ENCODE measurements at regions not wholly inside any gene's neighbourhood (a gene's known extent, or its start where the extent isn't known, plus 50 kb on each side); places are given as distances from the start of the nearest gene placed in this dataset.

- Histone ChIP-seq H4K5ac (ENCODE audit: insufficient read length, low read depth, low read length) (no peak overlapping the region), H2AFZ (ENCODE audit: low read length) (0 out of 2 replicates have a peak overlapping the region, but pooled peaks have one; percentile 49), H3K14ac (ENCODE audit: insufficient read length) (no peak overlapping the region), H3K27ac (ENCODE audit: low read depth, low read length) (no peak overlapping the region), H3K79me2 (ENCODE audit: control insufficient read depth in 1 of 2, insufficient read depth in 2 of 2, low read length in 2 of 2) (no peaks in the 10 kb centered on the region), H3K36me3 (ENCODE audit: control insufficient read depth in 2 of 4, insufficient read depth in 4 of 4, low read length in 3 of 4) (no peaks in the 10 kb centered on the region), H2BK20ac (ENCODE audit: low read length) (no peak overlapping the region), H2BK15ac (ENCODE audit: low read length) (no peak overlapping the region), H4K8ac (ENCODE audit: extremely low read depth, insufficient read depth, low read length) (no peak overlapping the region), H3K4me3 (ENCODE audit: extremely low read depth in 1 of 4, insufficient read depth in 2 of 4, low read depth in 3 of 4, low read length in 4 of 4) (no peak overlapping the region), H4K20me1 (replicated peaks in 1 of 2; ENCODE audit: control insufficient read depth in 1 of 2, insufficient read depth in 2 of 2, low read length in 2 of 2) (no peaks in the 10 kb centered on the region), H3K27me3 (replicated peaks in 1 of 4; ENCODE audit: control insufficient read depth in 3 of 4, extremely low read depth in 1 of 4, insufficient read depth in 3 of 4, low read length in 3 of 4) (no peaks in the 10 kb centered on the region), H3K4me1 (replicated peaks in 1 of 4; ENCODE audit: control insufficient read depth in 3 of 4, insufficient read depth in 4 of 4, low read length in 3 of 4) (peaks cover 0 to 3% (median 0%) of the 10 kb centered on the region in 4 experiments; a peak in 2 of 7 replicates), H3K9me3 (ENCODE audit: insufficient read depth in 2 of 2, low read depth in 1 of 2, low read length in 1 of 2) (no peaks in the 10 kb centered on the region), H2BK120ac (replicated peaks; ENCODE audit: low read depth, low read length) (no peak overlapping the region), H4K91ac (replicated peaks; ENCODE audit: insufficient read length, low read length) (no peak overlapping the region), H3K79me1 (ENCODE audit: low read depth, low read length) (no peaks in the 10 kb centered on the region), H3K9ac (replicated peaks in 1 of 4; ENCODE audit: extremely low read depth in 1 of 4, low read depth in 3 of 4, low read length in 3 of 4) (no peak overlapping the region), H2BK5ac (ENCODE audit: low read depth, low read length) (no peak overlapping the region), H3K4me2 (ENCODE audit: insufficient read depth in 1 of 2, low read depth in 2 of 2, low read length in 2 of 2) (no peak overlapping the region), H3K23me2 (ENCODE audit: low read depth, low read length) (no peaks in the 10 kb centered on the region), H3K4ac (replicated peaks; ENCODE audit: insufficient read length, low read depth, low read length) (no peak overlapping the region), H3K18ac (ENCODE audit: extremely low read depth, low read length) (no peak overlapping the region), H3K56ac (replicated peaks; ENCODE audit: insufficient read length, low read depth, low read length) (no peak overlapping the region), H2AK5ac (ENCODE audit: low read depth, low read length) (no peak overlapping the region), H2BK12ac (ENCODE audit: low read depth, low read length) (no peak overlapping the region), H3K23ac (ENCODE audit: insufficient read length) (no peak overlapping the region)
- DNase-seq (ENCODE audit: low read depth in 1 of 2, low spot score in 2 of 2) (no peak), FAIRE-seq (no peak)
- TF ChIP-seq KDM1A (IDR thresholded peaks at IDR 0.05; ENCODE audit: borderline replicate concordance, low read length) (no peak), SIRT6 (IDR thresholded peaks at IDR 0.05; ENCODE audit: low read length) (no peak), JUND (IDR thresholded peaks at IDR 0.05; ENCODE audit: low read length) (no peak), RNF2 (IDR thresholded peaks at IDR 0.05; ENCODE audit: borderline replicate concordance, low read depth, low read length, missing control alignments, poor library complexity, severe bottlenecking) (no peak), CEBPB (IDR thresholded peaks at IDR 0.05; ENCODE audit: low read depth, low read length) (no peak), FOSL1 (IDR thresholded peaks at IDR 0.05; ENCODE audit: insufficient read depth, low read depth, low read length) (no peak), NANOG (IDR thresholded peaks at IDR 0.05; ENCODE audit: insufficient read depth, low read depth, low read length, poor library complexity, severe bottlenecking) (no peak), TEAD4 (IDR thresholded peaks at IDR 0.05; ENCODE audit: low read depth, low read length) (no peak), JUN (IDR thresholded peaks at IDR 0.05; ENCODE audit: low read depth, low read length) (no peak)
- POLR2A ChIA-PET (ENCODE audit: partially characterized antibody): interaction anchor here (0.7 kb wide), 1 partner anchor 915 kb away, joined by 4 read pairs; no protein-coding TSS in a partner anchor
- CTCF ChIA-PET (ENCODE audit: partially characterized antibody): interaction anchor here (0.6 to 6.8 kb wide), 8 partner anchors 9 to 274 kb away, joined by 3 to 56 read pairs (median 4); no protein-coding TSS in a partner anchor
- 77% methylated on average over 2 of the region's 2 CpGs; no CpG with 5 or more reads in 1 of the 2 experiments for WGBS, 2 experiments (ENCODE audit: extremely low coverage in 1 of 2, insufficient coverage in 1 of 2, insufficient read length in 1 of 2, insufficient replicate concordance in 2 of 2, low coverage in 1 of 2, low lambda C conversion rate in 2 of 2, missing lambda C conversion rate in 1 of 2)
These were observed 177.8 kb upstream of the EEA1 start for GRCh38 chr12:93106910-93107309.

All from H1 (cell line).